HG03460 (cell line): ENCODE measurements at regions not wholly inside any gene's neighbourhood (a gene's known extent, or its start where the extent isn't known, plus 50 kb on each side); places are given as distances from the start of the nearest gene placed in this dataset.
"Not testable (repeated sequence)": the region's sequence is repeated elsewhere in the genome, so short reads cannot be mapped to it uniquely, and the experiment has no call there.

Experiments used
- ATAC-seq: cut with Tn5 transposase; IDR thresholded peaks from one replicate; pipeline ENCODE4 v1.9.1; 2021; ENCODE audit not compliant: unreplicated experiment

GRCh38 chr2:41241325-41242000 lies 789.6 kb upstream of the SLC8A1 start:
- no peak for ATAC-seq

GRCh38 chr2:41242001-41242331 lies 790.1 kb upstream of the SLC8A1 start:
- no peak for ATAC-seq

- no peak for ATAC-seq
Measured at GRCh38 chr2:41267929-41268659, 779.7 kb upstream of the PKDCC start.

GRCh38 chr2:41283079-41283775 lies 764.6 kb upstream of the PKDCC start:
- no peak for ATAC-seq

GRCh38 chr2:41293491-41293890 lies 754.3 kb upstream of the PKDCC start:
- no peak for ATAC-seq

GRCh38 chr2:41294331-41294730 lies 753.5 kb upstream of the PKDCC start:
- no peak for ATAC-seq

GRCh38 chr2:41313082-41313481 lies 734.7 kb upstream of the PKDCC start:
- no peak for ATAC-seq

GRCh38 chr2:41314511-41315070 lies 733.2 kb upstream of the PKDCC start:
- ATAC-seq: no peak

- ATAC-seq: no peak
Measured at GRCh38 chr2:41319437-41319836, 728.4 kb upstream of the PKDCC start.

GRCh38 chr2:41320491-41320890 lies 727.3 kb upstream of the PKDCC start:
- no peak for ATAC-seq

GRCh38 chr2:41321351-41321750 lies 726.5 kb upstream of the PKDCC start:
- no peak for ATAC-seq

- ATAC-seq: no peak
Measured at GRCh38 chr2:41326851-41327250, 721.0 kb upstream of the PKDCC start.

- no peak for ATAC-seq
Measured at GRCh38 chr2:41329040-41329439, 718.8 kb upstream of the PKDCC start.

GRCh38 chr2:41334159-41334558 lies 713.7 kb upstream of the PKDCC start:
- no peak for ATAC-seq

- not testable (repeated sequence) for ATAC-seq
Measured at GRCh38 chr2:41335573-41335972, 712.2 kb upstream of the PKDCC start.

- ATAC-seq: no peak
Measured at GRCh38 chr2:41337956-41338355, 709.9 kb upstream of the PKDCC start.

- no peak for ATAC-seq
Measured at GRCh38 chr2:41344529-41344928, 703.3 kb upstream of the PKDCC start.

GRCh38 chr2:41353060-41353459 lies 694.8 kb upstream of the PKDCC start:
- no peak for ATAC-seq

GRCh38 chr2:41355794-41356193 lies 692.0 kb upstream of the PKDCC start:
- ATAC-seq: no peak

- no peak for ATAC-seq
Measured at GRCh38 chr2:41364842-41365241, 683.0 kb upstream of the PKDCC start.

GRCh38 chr2:41375901-41376300 lies 671.9 kb upstream of the PKDCC start:
- no peak for ATAC-seq

GRCh38 chr2:41377837-41378236 lies 670.0 kb upstream of the PKDCC start:
- no peak for ATAC-seq
